Spleen (tissue), 7 donors: ENCODE measurements at regions not wholly inside any gene's neighbourhood (a gene's known extent, or its start where the extent isn't known, plus 50 kb on each side); places are given as distances from the start of the nearest gene placed in this dataset.

Source experiments
- CTCF ChIP-seq, 11 experiments: fragments of 200-600 bp in 7 of 11; fragments of 450-650 bp in 4 of 11; sonication (generic) in 4 of 11; IDR thresholded peaks in 8 of 11; conservative IDR thresholded peaks in 3 of 11; 1 replicate in 7 of 11; 2 replicates in 4 of 11; pipeline versions ENCODE4 v1.4.0 to v1.8.0; 2016 to 2021; ENCODE audit warnings: antibody characterized with exemption in 11 of 11, inconsistent platforms in 4 of 11, mild to moderate bottlenecking in 1 of 11
- POLR2A ChIP-seq, 3 donors: fragments of 450-650 bp; IDR thresholded peaks; one replicate each; pipeline ENCODE4 v1.5.1; 2017; ENCODE audit warnings: antibody characterized with exemption in 3 of 3, mild to moderate bottlenecking in 1 of 3
- POLR2AphosphoS5 ChIP-seq, 3 donors: sonication (generic); formaldehyde crosslinking; IDR thresholded peaks; one replicate each; pipeline ENCODE4 v1.5.1; 2017; ENCODE audit warnings: antibody characterized with exemption in 3 of 3
- donor health status: DM: no; HTN: no; CAD: no; lungs with moderate emphysema.
- donor health status: DM: no; HTN: no; CAD: no.
- donor health status: DM: no; HTN: no; CAD: no.

- TF ChIP-seq CTCF (IDR thresholded peaks at IDR 0.05 in 8 of 11, conservative IDR thresholded peaks at IDR 0.05 in 3 of 11) (no peak), POLR2A (IDR thresholded peaks at IDR 0.05) (no peak), POLR2AphosphoS5 (IDR thresholded peaks at IDR 0.05) (no peak)
These were observed 85.0 kb downstream of the MPP7 start for GRCh38 chr10:28217848-28218247.
